GM18520 (cell line): ENCODE measurements at regions not wholly inside any gene's neighbourhood (a gene's known extent, or its start where the extent isn't known, plus 50 kb on each side); places are given as distances from the start of the nearest gene placed in this dataset.
"Not testable (repeated sequence)": the region's sequence is repeated elsewhere in the genome, so short reads cannot be mapped to it uniquely, and the experiment has no call there.

ENCODE experiments used
- ATAC-seq: cut with Tn5 transposase; IDR thresholded peaks from one replicate; pipeline ENCODE4 v1.9.1; 2021; ENCODE audit not compliant: unreplicated experiment

DNA sequence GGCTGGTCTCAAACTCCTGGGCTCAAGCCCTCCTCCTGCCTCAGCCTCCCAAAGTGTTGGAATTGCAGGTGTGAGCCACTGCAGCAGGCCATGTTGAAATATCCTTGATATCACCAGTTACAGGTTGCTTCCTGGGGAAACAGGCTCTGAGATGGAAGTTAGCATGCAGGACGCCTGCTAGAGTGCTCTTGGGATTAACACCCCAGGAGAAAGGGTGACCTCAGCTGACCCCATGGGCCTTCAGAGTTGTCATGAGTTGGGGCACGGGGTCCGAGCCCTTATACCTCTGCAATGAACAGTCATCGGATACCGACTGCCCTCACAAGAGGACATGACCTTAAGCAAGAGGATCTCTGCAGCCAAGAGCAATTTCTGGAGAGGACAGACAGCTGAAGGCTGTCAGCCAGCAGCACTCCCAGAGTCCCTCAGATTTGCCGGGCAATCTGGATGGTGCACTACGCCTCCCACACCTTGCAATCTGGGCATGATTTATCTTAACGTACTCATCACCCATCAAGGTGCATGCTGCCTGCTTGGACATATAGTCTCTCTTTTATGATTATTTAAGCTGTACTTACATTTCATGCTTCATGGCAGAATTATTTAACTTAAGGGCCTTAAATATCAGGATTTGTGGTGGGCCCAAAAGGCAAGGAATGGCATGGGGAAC lies 134.6 kb downstream of the ADSS2 start:
- no peak for ATAC-seq

GRCh38 chr1:244318078-244318477 lies 133.6 kb downstream of the ADSS2 start:
- no peak for ATAC-seq

DNA sequence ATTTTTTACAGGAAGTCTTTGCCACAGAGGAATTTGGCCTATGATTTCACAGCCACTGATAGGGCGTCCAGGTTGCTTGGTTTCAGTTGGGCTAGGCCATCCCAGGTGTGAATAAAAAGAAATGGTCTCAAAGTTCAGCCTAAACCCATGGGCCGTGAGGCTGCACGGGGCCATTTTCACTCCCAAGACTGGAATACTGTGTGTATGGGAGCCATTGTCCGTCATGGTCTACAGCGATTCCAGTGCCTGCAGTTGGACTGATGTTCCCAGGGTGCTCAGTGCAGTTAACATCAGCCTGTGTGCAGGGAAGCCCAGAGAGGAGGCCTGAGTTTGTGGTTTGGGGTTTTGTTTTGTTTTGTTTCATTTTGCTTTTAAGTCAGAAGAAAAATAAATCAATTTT lies 133.2 kb downstream of the ADSS2 start:
- ATAC-seq: no peak

DNA sequence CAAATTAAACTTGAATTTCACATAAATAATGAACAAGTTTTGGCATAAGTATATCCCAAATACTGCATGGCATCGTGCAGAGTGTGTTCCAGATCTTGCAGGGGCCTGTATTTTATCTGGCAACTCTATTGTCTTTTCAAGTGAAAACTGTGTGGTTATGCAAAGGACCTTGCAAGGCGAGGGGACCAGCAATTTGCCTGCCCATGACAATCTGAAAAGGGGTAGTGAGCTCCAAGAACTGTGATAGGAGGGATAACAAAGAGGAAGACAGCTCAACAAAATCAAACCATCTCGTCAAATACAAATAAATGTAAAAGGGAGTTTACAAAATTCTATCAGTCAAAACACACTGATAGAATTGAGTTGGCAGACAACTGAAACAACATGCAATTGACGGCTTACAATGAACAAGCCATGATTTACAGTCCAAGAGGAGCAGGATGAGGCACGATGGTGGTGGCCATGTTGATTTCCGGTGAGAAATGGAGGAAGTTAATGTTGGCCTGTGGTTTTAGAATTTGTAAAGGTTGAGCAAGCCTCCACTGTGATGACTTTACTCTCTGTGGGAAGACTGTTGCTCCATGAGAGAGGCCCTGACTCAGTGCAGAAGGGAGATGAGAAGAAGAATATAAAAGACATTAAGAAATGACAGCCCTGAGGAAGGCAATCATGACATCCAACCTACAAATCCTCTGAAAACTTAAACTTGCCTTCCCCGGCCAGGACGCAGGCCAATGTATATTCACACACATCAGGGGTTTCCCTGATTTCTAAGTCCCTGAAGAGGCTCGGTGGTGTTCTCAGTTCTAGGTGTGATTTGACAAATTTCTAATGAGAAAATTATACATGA lies 132.2 kb downstream of the ADSS2 start:
- ATAC-seq: peak; percentile 62

- no peak for ATAC-seq
Measured at GRCh38 chr1:244322181-244322580, 129.5 kb downstream of the ADSS2 start.

- ATAC-seq: no peak
Measured at GRCh38 chr1:244322791-244323521, 128.8 kb downstream of the ADSS2 start.

GRCh38 chr1:244324176-244324883 lies 127.4 kb downstream of the ADSS2 start:
- ATAC-seq: no peak

GRCh38 chr1:244325056-244325758 lies 126.5 kb downstream of the ADSS2 start:
- ATAC-seq: peak; percentile 72

GRCh38 chr1:244326757-244327156 lies 125.0 kb downstream of the ADSS2 start:
- ATAC-seq: no peak

GRCh38 chr1:244327533-244327932 lies 124.2 kb downstream of the ADSS2 start:
- ATAC-seq: no peak

GRCh38 chr1:244328476-244328875 lies 123.2 kb downstream of the ADSS2 start:
- no peak for ATAC-seq

- no peak for ATAC-seq
Measured at GRCh38 chr1:244329591-244330317, 122.0 kb downstream of the ADSS2 start.

DNA sequence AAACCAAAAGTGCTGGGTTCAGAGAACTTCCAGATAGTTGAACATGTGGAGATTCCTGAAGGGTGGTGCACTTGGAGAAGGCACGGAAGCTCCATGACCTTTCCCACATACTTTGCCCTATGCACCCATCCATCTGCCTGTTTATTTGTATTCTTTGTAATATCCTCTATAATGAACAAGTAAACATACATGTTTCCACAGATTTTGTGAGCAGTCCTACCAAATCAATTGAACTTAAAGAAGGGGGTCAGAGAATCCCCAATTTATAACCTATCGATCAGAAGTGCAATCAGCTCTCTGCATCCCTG lies 121.4 kb downstream of the ADSS2 start:
- ATAC-seq: no peak

DNA sequence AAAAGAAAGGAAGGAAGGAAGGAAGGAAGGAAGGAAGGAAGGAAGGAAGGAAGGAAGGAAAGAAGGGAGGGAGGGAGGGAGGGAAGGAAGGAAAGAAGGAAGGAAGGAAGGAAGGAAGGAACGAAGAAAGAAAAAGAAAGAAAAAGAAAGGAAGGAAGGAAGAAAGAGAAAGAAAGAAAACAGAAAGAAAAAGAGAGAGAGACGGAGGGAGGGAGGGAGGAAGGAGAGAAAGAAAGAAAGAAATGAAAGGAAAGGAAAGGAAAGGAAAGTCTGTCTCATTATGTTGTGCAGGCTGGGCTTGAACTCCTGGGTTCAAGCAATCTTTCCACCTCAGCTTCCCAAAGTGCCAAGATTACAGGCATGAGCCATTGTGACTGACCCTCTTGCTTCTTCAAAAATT lies 118.9 kb downstream of the ADSS2 start:
- not testable (repeated sequence) for ATAC-seq

- not testable (repeated sequence) for ATAC-seq
Measured at GRCh38 chr1:244334315-244334714, 117.4 kb downstream of the ADSS2 start.

DNA sequence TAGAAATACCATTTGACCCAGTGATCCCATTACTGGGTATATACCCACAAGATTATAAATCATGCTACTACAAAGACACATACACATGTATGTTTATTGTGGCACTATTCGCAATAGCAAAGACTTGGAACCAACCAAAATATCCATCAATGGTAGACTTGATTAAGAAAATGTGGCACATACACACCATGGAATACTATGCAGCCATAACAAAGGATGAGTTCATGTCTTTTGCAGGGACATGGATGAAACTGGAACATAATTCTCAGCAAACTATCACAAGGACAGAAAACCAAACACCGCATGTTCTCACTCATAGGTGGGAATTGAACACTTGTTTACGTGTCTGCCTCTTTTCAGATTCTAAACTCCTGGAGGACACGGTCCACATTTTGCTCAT lies 116.9 kb downstream of the ADSS2 start:
- not testable (repeated sequence) for ATAC-seq

DNA sequence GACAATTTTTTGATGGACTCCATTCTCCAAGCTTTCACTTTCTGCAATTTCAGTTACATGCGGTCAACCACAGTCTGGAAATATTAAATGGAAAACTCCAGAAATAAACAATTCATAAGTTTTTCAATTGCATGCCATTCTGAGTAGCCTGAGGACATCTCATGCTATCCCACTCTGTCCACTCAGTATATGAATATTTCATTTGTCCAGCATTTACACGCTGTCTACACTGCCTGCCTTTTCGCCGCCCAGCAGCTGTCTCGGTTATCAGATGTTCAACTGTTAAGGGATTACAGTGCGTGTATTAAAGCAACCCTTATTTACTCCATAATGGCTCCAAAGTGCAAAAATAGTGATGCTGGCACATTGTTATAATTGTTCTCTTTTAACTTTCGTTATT lies 116.3 kb downstream of the ADSS2 start:
- no peak for ATAC-seq

- no peak for ATAC-seq
Measured at GRCh38 chr1:244336232-244336899, 115.3 kb downstream of the ADSS2 start.

DNA sequence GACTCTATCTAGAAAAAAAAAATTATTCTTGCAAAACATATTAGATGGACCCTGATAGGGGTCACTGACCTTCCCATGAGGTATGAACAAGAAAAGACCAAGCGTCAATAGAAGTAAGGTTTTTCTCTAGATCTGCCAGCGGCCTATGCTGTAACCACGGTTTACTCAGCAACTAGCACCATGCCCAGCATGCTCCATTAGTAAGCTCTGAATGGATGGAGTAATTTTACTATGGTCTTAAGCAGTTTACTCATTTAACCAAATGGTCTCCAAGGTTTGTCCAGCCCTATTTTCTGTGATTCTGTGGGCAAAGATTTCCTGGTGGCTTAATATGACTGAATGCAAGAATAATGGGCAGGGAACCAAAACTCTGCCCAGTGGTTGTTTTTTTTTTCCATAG lies 113.9 kb downstream of the ADSS2 start:
- no peak for ATAC-seq
